HEK293 (cell line): ENCODE measurements at regions not wholly inside any gene's neighbourhood (a gene's known extent, or its start where the extent isn't known, plus 50 kb on each side); places are given as distances from the start of the nearest gene placed in this dataset.

Experiments
- HOXD13 ChIP-seq: sonication (generic); formaldehyde crosslinking; IDR thresholded peaks from 2 replicates; pipeline ENCODE4 v1.8.0; 2022; ENCODE audit warnings: missing genetic modification reagents, borderline replicate concordance
- ZNF175 ChIP-seq: fragments of 450-650 bp; formaldehyde crosslinking; IDR thresholded peaks from 2 replicates; pipeline ENCODE4 v1.5.1; 2016; ENCODE audit warnings: missing biosample characterization, missing genetic modification characterization
- TF ChIP-seq, protein P1 (sequence below): fragments of 450-650 bp; formaldehyde crosslinking; IDR thresholded peaks from 2 replicates; pipeline ENCODE4 v1.5.1; 2016; ENCODE audit warnings: missing biosample characterization, missing genetic modification characterization

DNA sequence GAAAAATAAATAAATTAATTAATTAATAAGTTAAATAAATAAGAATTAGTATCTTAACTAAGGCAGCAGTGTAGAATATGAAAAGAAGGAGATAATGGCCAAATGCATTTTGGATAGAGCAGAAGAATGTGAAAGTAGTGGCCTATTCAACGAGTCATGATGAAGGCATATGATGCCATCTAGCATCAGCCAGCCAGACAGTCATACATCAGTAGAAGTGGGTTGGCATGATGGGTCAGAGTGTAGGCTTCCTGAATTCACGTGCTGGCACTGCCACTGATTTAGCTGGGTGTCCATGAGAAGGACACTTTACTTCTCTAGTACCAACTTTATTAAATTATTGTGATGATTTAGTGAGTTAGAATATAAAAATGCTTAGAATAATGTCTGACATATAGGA, 256.1 kb upstream of the ARPP21 start:
- TF ChIP-seq ZNF175 (tag by site-specific recombination) (no peak), HOXD13 (CRISPR knock-in tag) (no peak)
- TF ChIP-seq, protein P1, sequence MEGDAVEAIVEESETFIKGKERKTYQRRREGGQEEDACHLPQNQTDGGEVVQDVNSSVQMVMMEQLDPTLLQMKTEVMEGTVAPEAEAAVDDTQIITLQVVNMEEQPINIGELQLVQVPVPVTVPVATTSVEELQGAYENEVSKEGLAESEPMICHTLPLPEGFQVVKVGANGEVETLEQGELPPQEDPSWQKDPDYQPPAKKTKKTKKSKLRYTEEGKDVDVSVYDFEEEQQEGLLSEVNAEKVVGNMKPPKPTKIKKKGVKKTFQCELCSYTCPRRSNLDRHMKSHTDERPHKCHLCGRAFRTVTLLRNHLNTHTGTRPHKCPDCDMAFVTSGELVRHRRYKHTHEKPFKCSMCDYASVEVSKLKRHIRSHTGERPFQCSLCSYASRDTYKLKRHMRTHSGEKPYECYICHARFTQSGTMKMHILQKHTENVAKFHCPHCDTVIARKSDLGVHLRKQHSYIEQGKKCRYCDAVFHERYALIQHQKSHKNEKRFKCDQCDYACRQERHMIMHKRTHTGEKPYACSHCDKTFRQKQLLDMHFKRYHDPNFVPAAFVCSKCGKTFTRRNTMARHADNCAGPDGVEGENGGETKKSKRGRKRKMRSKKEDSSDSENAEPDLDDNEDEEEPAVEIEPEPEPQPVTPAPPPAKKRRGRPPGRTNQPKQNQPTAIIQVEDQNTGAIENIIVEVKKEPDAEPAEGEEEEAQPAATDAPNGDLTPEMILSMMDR, result no peak
